Lower lobe of right lung (tissue), 2 donors: ENCODE measurements at regions not wholly inside any gene's neighbourhood (a gene's known extent, or its start where the extent isn't known, plus 50 kb on each side); places are given as distances from the start of the nearest gene placed in this dataset.

Experiments used
- ATAC-seq, 2 donors: fragments of 200-7000 bp; cut with Tn5 transposase; one replicate each; pipeline ENCODE4 v1.9.1; 2020 to 2022; ENCODE audit warnings: mild to moderate bottlenecking in 2 of 2, moderate library complexity in 2 of 2
- DNase-seq: peaks from one replicate; pipeline ENCODE4 v3.0.0-alpha.2; 2020
- H3K27ac ChIP-seq: fragments of 200-600 bp; one replicate; pipeline ENCODE4 v1.8.0; 2022
- H3K27me3 ChIP-seq: fragments of 200-600 bp; one replicate; pipeline ENCODE4 v1.8.0; 2022; ENCODE audit warnings: low read depth
- H3K36me3 ChIP-seq: fragments of 200-600 bp; one replicate; pipeline ENCODE4 v1.8.0; 2022; ENCODE audit warnings: mild to moderate bottlenecking
- H3K4me1 ChIP-seq: fragments of 200-600 bp; one replicate; pipeline ENCODE4 v1.8.0; 2022
- H3K4me3 ChIP-seq: fragments of 200-600 bp; one replicate; pipeline ENCODE4 v1.8.0; 2022; ENCODE audit warnings: mild to moderate bottlenecking
- H3K9me3 ChIP-seq: fragments of 200-600 bp; one replicate; pipeline ENCODE4 v1.8.0; 2022
- CTCF ChIP-seq: fragments of 200-600 bp; IDR thresholded peaks from one replicate; pipeline ENCODE4 v1.8.0; 2022; ENCODE audit warnings: antibody characterized with exemption, mild to moderate bottlenecking
- intact Hi-C: fragments of 100-400 bp; cut with DNase I; formaldehyde crosslinking; loops from one replicate; pipeline ENCODE4 v1.11.0; 2022
- donor health status: DM: no; HTN: yes; CAD: no; lungs with severe emphysema.

- intact Hi-C loops, result no loop called here
- H3K4me1 ChIP-seq, result no peaks in the 10 kb centered on the region
- no peak overlapping the region for H3K4me3 ChIP-seq
- H3K36me3 ChIP-seq, result no peaks in the 10 kb centered on the region
- no peak for TF ChIP-seq CTCF
- no peaks in the 10 kb centered on the region for H3K9me3 ChIP-seq
- H3K27ac ChIP-seq, result no peak overlapping the region
- no peak for DNase-seq
- no peak for ATAC-seq
- H3K27me3 ChIP-seq, result no peaks in the 10 kb centered on the region
These were observed 192.1 kb downstream of the WDR11 start for GRCh38 chr10:121043124-121043849.

DNA sequence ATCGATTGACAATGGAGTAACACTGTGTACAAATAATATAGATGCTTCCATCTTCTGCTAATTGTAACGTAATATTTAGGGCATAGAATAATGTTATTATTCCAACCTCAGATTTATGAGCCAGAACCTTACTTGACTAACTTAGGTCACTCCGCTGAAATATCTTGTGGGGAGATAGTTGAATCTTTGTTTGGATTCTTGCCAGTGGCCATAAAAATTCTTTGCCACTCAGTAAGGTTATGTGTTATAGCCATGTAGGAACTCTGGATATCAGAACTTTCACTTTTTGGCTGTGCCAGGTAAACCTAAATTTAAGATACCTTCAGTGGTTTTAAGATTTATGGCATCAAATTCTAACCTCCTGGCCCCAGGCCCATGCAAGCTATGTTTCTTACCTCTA is 197.6 kb downstream of the WDR11 start:
- H3K27me3 ChIP-seq, result no peaks in the 10 kb centered on the region
- no peak for TF ChIP-seq CTCF
- no peaks in the 10 kb centered on the region for H3K36me3 ChIP-seq
- no peak overlapping the region for H3K27ac ChIP-seq
- H3K4me1 ChIP-seq, result no peaks in the 10 kb centered on the region
- H3K4me3 ChIP-seq, result no peak overlapping the region
- DNase-seq (no peak), ATAC-seq (no peak)
- H3K9me3 ChIP-seq, result no peaks in the 10 kb centered on the region
- intact Hi-C loops, result no loop called here

GRCh38 chr10:121049489-121049888 is 198.3 kb downstream of the WDR11 start:
- Histone ChIP-seq H3K27me3 (no peaks in the 10 kb centered on the region), H3K9me3 (no peaks in the 10 kb centered on the region), H3K4me1 (no peaks in the 10 kb centered on the region), H3K4me3 (no peak overlapping the region), H3K27ac (no peak overlapping the region), H3K36me3 (no peaks in the 10 kb centered on the region)
- ATAC-seq (no peak), DNase-seq (no peak)
- no peak for TF ChIP-seq CTCF
- intact Hi-C loops, result no loop called here

- DNase-seq (no peak), ATAC-seq (no peak)
- Histone ChIP-seq H3K27me3 (no peaks in the 10 kb centered on the region), H3K36me3 (no peaks in the 10 kb centered on the region), H3K9me3 (no peaks in the 10 kb centered on the region), H3K4me3 (no peak overlapping the region), H3K27ac (no peak overlapping the region), H3K4me1 (no peaks in the 10 kb centered on the region)
- TF ChIP-seq CTCF, result no peak
- intact Hi-C loops, result no loop called here
These were observed 198.8 kb downstream of the WDR11 start for GRCh38 chr10:121049923-121050322.

DNA sequence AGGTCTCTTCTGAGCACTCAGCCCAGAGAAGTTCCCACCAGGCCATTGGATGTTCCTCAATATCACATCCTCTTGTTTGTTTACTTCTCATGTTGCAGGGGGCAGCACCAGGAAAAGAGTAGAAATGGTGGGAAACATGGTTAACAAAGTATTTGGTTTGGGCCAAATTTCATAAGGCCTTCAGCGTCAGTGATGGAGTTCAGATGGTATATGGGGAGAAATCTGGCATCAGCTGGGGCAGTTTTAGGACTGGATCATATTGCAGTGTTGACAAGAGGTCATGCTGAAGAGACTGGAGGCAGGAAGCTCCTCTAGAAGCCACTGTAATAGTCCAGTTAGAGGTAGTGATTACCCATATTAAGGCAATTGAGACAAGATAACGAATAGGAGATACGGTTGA is 200.0 kb downstream of the WDR11 start:
- Histone ChIP-seq H3K27me3 (no peaks in the 10 kb centered on the region), H3K27ac (no peak overlapping the region), H3K4me1 (no peaks in the 10 kb centered on the region), H3K9me3 (no peaks in the 10 kb centered on the region), H3K36me3 (no peaks in the 10 kb centered on the region), H3K4me3 (no peak overlapping the region)
- ATAC-seq (no peak), DNase-seq (no peak)
- no peak for TF ChIP-seq CTCF
- intact Hi-C loops, result no loop called here
